ENCODE measurements at regions not wholly inside any gene's neighbourhood (a gene's known extent, or its start where the extent isn't known, plus 50 kb on each side); places are given as distances from the start of the nearest gene placed in this dataset.
"Not testable (repeated sequence)": the region's sequence is repeated elsewhere in the genome, so short reads cannot be mapped to it uniquely, and the experiment has no call there.

- peak; percentile 12 for DNase-seq
These were observed 252.0 kb upstream of the DIAPH2 start for GRCh38 chrX:96432647-96433046.

GRCh38 chrX:96433409-96434077 is 251.1 kb upstream of the DIAPH2 start:
- DNase-seq = no peak

GRCh38 chrX:96435378-96436035 is 249.1 kb upstream of the DIAPH2 start:
- DNase-seq = peak; percentile 41

- DNase-seq = peak; percentile 87
These were observed 248.5 kb upstream of the DIAPH2 start for GRCh38 chrX:96436105-96436504.

DNA sequence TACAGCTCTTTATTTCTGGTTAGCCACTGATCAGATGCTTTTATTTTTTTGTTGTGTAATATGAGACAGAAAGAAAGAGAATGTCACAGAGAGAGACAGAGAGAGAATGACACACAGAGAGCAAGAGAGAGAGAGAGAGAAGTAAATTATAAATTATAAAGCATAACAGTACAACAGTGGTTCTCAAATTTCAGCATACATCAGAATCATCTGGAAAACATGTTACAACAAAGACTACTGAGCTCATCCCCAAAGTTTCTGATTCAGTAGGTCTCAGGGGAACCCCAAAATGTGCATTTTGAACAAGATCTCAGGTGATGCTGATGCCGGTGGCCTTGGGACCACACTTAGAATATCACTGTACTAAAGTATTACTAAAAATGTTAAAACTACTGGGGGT is 245.8 kb upstream of the DIAPH2 start:
- no peak for DNase-seq

- no peak for DNase-seq
These were observed 243.7 kb upstream of the DIAPH2 start for GRCh38 chrX:96440941-96441340.

GRCh38 chrX:96445531-96446065 is 239.0 kb upstream of the DIAPH2 start:
- DNase-seq = peak; percentile 14

- DNase-seq = no peak
These were observed 238.1 kb upstream of the DIAPH2 start for GRCh38 chrX:96446524-96446923.

GRCh38 chrX:96447161-96447560 is 237.5 kb upstream of the DIAPH2 start:
- DNase-seq = no peak

DNA sequence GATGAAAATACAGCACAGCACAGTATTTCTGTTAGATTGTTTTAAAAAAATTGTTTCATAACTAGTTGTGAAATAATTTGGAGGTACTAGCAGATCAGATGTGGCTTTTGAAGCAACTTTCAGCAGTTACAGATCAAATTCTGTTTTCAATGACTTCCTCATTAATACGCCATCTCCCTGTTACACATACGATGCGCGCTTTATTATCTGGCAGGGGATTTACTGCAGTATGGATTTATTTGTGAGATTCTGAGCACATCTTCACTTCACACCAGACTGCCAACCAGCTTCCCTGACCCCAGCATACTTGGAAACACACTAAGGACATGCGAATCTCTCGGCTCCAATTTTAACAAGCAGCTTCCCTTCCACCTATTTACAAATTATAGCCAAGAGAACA is 235.5 kb upstream of the DIAPH2 start:
- no peak for DNase-seq

GRCh38 chrX:96449896-96450295 is 234.7 kb upstream of the DIAPH2 start:
- no peak for DNase-seq

- DNase-seq = no peak
These were observed 231.5 kb upstream of the DIAPH2 start for GRCh38 chrX:96453139-96453538.

- DNase-seq = no peak
These were observed 229.6 kb upstream of the DIAPH2 start for GRCh38 chrX:96455078-96455477.

DNA sequence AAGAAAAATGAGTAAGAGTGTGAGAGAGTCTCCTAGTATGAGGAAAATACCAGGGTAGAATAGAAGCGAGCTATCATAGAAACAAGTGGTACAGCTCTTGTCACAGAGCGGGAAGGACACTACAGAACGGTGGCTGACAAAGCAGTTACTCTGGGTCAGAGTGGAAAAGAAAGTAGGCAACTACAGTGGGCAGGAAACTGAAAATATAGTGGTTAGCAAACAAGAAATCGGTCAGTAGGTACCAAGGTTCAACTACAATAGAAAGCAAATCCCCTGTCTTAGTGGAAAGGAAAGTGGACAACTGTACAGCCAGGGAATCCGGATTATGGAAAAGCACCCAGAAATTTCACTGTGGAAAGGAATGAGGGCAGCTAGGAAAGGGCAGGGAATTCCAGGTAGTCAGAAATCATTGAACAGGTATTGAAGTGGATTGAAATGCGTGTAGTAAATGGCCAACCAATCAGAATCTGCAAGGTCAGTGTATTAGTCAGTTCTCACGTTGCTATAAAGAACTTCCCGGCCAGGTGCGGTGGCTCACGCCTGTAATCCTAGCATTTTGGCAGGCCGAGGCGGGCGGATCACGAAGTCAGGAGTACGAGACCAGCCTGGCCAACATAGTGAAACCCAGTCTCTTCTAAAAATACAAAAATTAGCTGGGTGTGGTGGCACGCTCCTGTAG is 219.6 kb upstream of the DIAPH2 start:
- DNase-seq = no peak

GRCh38 chrX:96474029-96474740 is 210.5 kb upstream of the DIAPH2 start:
- DNase-seq = peak; percentile 10

DNA sequence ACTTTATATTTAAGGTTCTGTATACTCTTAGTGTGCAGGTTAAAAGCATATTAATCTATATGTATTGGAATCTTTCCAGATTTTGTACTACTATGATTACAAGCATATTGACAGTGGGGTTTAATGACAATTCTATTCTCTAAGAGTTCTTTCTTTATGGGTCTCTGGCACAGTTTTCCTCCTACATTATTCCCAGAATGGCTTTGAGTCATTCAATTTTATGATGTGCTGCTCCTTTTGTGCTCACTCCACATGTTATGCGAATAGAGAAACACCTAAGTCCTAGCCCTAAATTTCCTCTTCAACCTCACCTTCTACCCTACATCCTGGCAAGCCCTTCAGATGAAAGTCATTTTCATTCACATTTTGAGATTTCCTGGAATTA is 209.9 kb upstream of the DIAPH2 start:
- no peak for DNase-seq

DNA sequence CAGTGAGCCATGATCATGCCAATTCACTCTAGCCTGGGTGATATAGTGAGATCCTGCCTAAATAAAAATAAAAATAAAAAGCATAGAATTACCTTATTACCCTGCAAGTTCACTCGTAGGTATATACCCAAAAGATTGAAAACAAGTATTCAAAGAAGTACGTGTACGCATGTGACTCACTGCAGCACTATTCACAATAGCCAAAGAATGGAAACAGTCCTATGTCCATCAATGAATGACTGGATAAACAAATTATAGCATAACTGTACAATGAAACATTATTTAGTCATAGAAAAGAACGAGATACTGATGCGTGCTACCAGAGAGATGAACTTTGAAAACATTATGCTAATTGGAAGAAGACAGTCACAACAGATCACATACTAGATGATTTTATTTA is 204.6 kb upstream of the DIAPH2 start:
- DNase-seq = peak; percentile 57

- no peak for DNase-seq
These were observed 202.8 kb upstream of the DIAPH2 start for GRCh38 chrX:96481831-96482230.

DNA sequence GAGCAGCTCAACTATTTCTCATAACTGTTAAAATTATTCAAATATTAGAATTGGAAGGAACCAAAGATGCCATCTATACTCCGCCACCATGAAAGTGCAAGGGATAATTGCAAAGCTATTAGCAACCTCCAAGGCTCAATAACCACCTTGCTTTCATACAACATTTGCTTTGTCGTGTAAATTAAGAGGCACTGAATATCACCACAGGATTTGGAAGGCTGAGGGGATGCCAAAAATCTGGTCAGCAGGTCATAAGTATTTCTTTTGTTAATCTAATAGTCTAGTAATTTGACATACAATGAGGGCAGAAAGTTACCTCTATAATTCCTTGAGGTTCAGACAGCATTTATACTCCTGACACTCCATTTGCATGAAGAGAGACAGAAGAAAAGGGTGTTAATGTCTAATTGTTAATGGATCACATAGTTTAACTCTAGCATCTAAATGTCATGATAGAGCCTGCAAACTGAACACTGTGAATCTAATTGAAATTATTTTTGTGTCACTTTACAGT is 200.9 kb upstream of the DIAPH2 start:
- DNase-seq = no peak

GRCh38 chrX:96486687-96487086 is 198.0 kb upstream of the DIAPH2 start:
- DNase-seq = not testable (repeated sequence)

GRCh38 chrX:96502507-96502906 is 182.1 kb upstream of the DIAPH2 start:
- no peak for DNase-seq

- DNase-seq = not testable (repeated sequence)
These were observed 155.3 kb upstream of the DIAPH2 start for GRCh38 chrX:96529386-96529785.

DNA sequence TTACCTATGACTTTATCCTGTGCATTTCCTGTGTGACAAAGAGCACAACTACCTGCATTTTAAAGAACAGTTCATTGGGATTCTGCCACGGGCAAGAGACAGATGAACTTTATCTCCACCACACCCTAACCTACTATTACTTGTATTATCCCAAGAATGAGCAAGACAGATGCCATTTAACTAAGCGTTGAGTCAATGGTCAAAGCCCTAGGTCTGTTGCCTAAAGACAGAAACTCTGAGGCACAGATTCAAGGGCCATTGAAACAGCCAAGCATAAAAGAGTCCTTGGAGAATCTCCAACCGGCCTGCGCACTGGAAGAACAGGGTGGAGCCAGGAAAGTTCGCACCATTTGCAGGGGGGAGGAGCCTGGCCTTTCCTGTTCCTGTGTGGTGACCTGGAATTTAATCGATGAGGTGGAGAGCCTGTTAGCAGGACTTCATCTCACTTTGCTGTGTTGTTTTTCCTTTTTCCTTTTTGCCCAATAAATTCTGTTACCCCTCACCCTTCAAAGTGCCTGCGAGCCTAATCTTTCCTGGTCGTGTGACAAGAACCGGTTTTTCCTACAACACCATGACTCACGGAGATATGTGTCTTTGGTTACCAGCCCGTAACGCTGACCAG is 146.4 kb upstream of the DIAPH2 start:
- no peak for DNase-seq

Measured in fibroblast of skin of right biceps (primary cell).